ENCODE measurements at regions not wholly inside any gene's neighbourhood (a gene's known extent, or its start where the extent isn't known, plus 50 kb on each side); places are given as distances from the start of the nearest gene placed in this dataset.
"Not testable (repeated sequence)": the region's sequence is repeated elsewhere in the genome, so short reads cannot be mapped to it uniquely, and the experiment has no call there.

DNA sequence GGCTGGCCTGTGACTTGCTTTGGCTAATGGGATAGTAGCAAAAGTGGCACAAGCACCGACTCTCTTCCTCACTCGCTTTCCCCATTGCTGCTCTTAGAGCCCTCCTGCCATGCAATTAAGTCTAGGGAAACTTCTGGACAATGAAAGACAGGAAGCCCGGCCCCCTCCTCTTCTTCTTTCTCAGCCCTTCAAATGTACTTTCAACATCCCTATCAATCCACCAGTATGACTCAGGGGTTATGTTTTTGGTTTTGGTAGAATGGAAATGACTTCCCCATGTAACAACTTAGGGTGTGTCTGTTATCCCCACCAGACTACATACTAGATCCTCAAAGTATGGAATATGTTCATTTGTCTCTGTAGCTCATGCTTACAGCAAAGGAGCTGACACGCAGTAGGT lies 139.0 kb upstream of the GDF10 start:
- no peak overlapping the region for H3K27ac ChIP-seq (ENCODE audit: low read depth, low read length)
- no peak overlapping the region for H3K4me3 ChIP-seq (ENCODE audit: low read depth in 1 of 5, low read length in 5 of 5)
- peaks cover 0 to 7% (median 0%) of the 10 kb centered on the region in 5 donors for H3K9me3 ChIP-seq (ENCODE audit: control insufficient read depth in 5 of 5, low read length in 5 of 5)
- no peaks in the 10 kb centered on the region for H3K27me3 ChIP-seq (ENCODE audit: control insufficient read depth in 5 of 5, insufficient read depth in 4 of 5, low read length in 5 of 5)
- no peak overlapping the region for H3K9ac ChIP-seq (ENCODE audit: low read length in 5 of 5)
- peaks cover 2 to 17% (median 13%) of the 10 kb centered on the region in 5 donors for H3K4me1 ChIP-seq (ENCODE audit: control insufficient read depth in 5 of 5, insufficient read depth in 5 of 5, low read length in 5 of 5)
- H3K36me3 ChIP-seq (ENCODE audit: control insufficient read depth in 5 of 5, insufficient read depth in 5 of 5, low read length in 5 of 5): no peaks in the 10 kb centered on the region

- Histone ChIP-seq H3K27ac (ENCODE audit: low read depth, low read length) (no peak overlapping the region), H3K27me3 (ENCODE audit: control insufficient read depth in 5 of 5, insufficient read depth in 4 of 5, low read length in 5 of 5) (no peaks in the 10 kb centered on the region), H3K36me3 (ENCODE audit: control insufficient read depth in 5 of 5, insufficient read depth in 5 of 5, low read length in 5 of 5) (no peaks in the 10 kb centered on the region), H3K4me1 (ENCODE audit: control insufficient read depth in 5 of 5, insufficient read depth in 5 of 5, low read length in 5 of 5) (peaks cover 2 to 22% (median 18%) of the 10 kb centered on the region in 5 donors), H3K9me3 (ENCODE audit: control insufficient read depth in 5 of 5, low read length in 5 of 5) (peaks cover 0 to 6% (median 0%) of the 10 kb centered on the region in 5 donors), H3K9ac (ENCODE audit: low read length in 5 of 5) (no peak overlapping the region), H3K4me3 (ENCODE audit: low read depth in 1 of 5, low read length in 5 of 5) (no peak overlapping the region)
These were observed 138.5 kb upstream of the GDF10 start for GRCh38 chr10:47161465-47161864.

- Histone ChIP-seq H3K27ac (ENCODE audit: low read depth, low read length) (no peak overlapping the region), H3K9ac (ENCODE audit: low read length in 5 of 5) (no peak overlapping the region), H3K4me3 (ENCODE audit: low read depth in 1 of 5, low read length in 5 of 5) (no peak overlapping the region), H3K27me3 (ENCODE audit: control insufficient read depth in 5 of 5, insufficient read depth in 4 of 5, low read length in 5 of 5) (no peaks in the 10 kb centered on the region), H3K9me3 (ENCODE audit: control insufficient read depth in 5 of 5, low read length in 5 of 5) (no peaks in the 10 kb centered on the region), H3K4me1 (ENCODE audit: control insufficient read depth in 5 of 5, insufficient read depth in 5 of 5, low read length in 5 of 5) (peaks cover 2 to 35% (median 30%) of the 10 kb centered on the region in 5 donors), H3K36me3 (ENCODE audit: control insufficient read depth in 5 of 5, insufficient read depth in 5 of 5, low read length in 5 of 5) (no peaks in the 10 kb centered on the region)
These were observed 135.7 kb upstream of the GDF10 start for GRCh38 chr10:47164126-47164799.

DNA sequence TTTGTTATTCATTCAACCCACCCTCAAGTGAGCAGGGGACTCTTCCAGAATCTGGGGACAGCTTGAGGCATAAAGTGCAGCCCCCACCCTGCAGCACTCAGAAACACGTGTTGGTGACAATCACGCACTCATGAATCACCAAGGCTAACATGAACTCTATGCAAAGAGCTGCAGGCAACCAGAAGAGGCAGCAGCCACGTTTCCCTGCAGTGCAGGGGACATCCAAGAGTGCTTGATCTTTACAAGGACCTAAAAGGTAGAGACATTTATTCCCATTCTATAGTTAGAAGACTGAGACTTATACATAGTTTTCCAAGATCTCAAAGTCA lies 135.2 kb upstream of the GDF10 start:
- Histone ChIP-seq H3K9me3 (ENCODE audit: control insufficient read depth in 5 of 5, low read length in 5 of 5) (no peaks in the 10 kb centered on the region), H3K27me3 (ENCODE audit: control insufficient read depth in 5 of 5, insufficient read depth in 4 of 5, low read length in 5 of 5) (no peaks in the 10 kb centered on the region), H3K9ac (ENCODE audit: low read length in 5 of 5) (no peak overlapping the region)

DNA sequence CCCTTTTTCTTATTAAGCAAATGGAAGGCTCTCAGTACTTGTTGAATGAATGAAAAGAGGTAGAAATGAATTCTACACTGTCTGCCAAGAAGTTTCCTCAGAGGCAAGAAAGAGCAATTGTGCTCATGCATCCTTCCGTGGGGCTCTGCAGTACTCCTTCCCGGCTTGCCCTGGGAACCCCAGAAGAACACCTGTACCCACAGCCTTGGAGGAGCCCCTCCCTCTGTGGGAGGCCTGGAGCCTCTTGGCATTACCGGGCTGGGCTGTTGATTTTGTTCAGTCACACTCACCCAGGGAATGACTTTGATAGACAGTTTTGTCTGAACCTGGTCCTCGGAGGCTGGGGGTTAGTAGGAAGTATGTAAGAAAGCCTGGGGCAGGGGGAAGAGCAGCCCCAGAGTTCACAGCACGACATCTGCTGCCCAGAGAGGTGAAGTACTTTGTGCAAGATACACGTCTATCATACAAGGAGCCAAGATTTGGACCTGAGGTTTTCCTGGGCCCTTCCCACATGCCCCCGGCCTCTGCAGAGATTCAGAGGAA lies 134.8 kb upstream of the GDF10 start:
- Histone ChIP-seq H3K4me3 (ENCODE audit: low read depth in 1 of 5, low read length in 5 of 5) (peak overlapping the region; percentile 20 to 62 (median 47)), H3K27me3 (ENCODE audit: control insufficient read depth in 5 of 5, insufficient read depth in 4 of 5, low read length in 5 of 5) (no peaks in the 10 kb centered on the region), H3K9ac (ENCODE audit: low read length in 5 of 5) (peak overlapping the region in 4 of 5 donors; percentile 49 to 70 (median 56)), H3K27ac (ENCODE audit: low read depth, low read length) (peak overlapping the region; percentile 91), H3K36me3 (ENCODE audit: control insufficient read depth in 5 of 5, insufficient read depth in 5 of 5, low read length in 5 of 5) (no peaks in the 10 kb centered on the region), H3K9me3 (ENCODE audit: control insufficient read depth in 5 of 5, low read length in 5 of 5) (no peaks in the 10 kb centered on the region), H3K4me1 (ENCODE audit: control insufficient read depth in 5 of 5, insufficient read depth in 5 of 5, low read length in 5 of 5) (peaks cover 2 to 35% (median 30%) of the 10 kb centered on the region in 5 donors)

More for the DNA sequence above, 135.2 kb upstream of the GDF10 start:
- Histone ChIP-seq H3K4me1 (ENCODE audit: control insufficient read depth in 5 of 5, insufficient read depth in 5 of 5, low read length in 5 of 5) (peaks cover 2 to 35% (median 30%) of the 10 kb centered on the region in 5 donors), H3K27ac (ENCODE audit: low read depth, low read length) (no peak overlapping the region), H3K36me3 (ENCODE audit: control insufficient read depth in 5 of 5, insufficient read depth in 5 of 5, low read length in 5 of 5) (no peaks in the 10 kb centered on the region), H3K4me3 (ENCODE audit: low read depth in 1 of 5, low read length in 5 of 5) (no peak overlapping the region)

- no peaks in the 10 kb centered on the region for H3K9me3 ChIP-seq (ENCODE audit: control insufficient read depth in 5 of 5, low read length in 5 of 5)
- peaks cover 2 to 35% (median 30%) of the 10 kb centered on the region in 5 donors for H3K4me1 ChIP-seq (ENCODE audit: control insufficient read depth in 5 of 5, insufficient read depth in 5 of 5, low read length in 5 of 5)
- H3K9ac ChIP-seq (ENCODE audit: low read length in 5 of 5): peak overlapping the region in 4 of 5 donors; percentile 49 to 70 (median 56)
- H3K27me3 ChIP-seq (ENCODE audit: control insufficient read depth in 5 of 5, insufficient read depth in 4 of 5, low read length in 5 of 5): no peaks in the 10 kb centered on the region
- peak overlapping the region; percentile 20 to 62 (median 47) for H3K4me3 ChIP-seq (ENCODE audit: low read depth in 1 of 5, low read length in 5 of 5)
- no peaks in the 10 kb centered on the region for H3K36me3 ChIP-seq (ENCODE audit: control insufficient read depth in 5 of 5, insufficient read depth in 5 of 5, low read length in 5 of 5)
- peak overlapping the region; percentile 91 for H3K27ac ChIP-seq (ENCODE audit: low read depth, low read length)
These were observed 134.1 kb upstream of the GDF10 start for GRCh38 chr10:47165711-47166404.

DNA sequence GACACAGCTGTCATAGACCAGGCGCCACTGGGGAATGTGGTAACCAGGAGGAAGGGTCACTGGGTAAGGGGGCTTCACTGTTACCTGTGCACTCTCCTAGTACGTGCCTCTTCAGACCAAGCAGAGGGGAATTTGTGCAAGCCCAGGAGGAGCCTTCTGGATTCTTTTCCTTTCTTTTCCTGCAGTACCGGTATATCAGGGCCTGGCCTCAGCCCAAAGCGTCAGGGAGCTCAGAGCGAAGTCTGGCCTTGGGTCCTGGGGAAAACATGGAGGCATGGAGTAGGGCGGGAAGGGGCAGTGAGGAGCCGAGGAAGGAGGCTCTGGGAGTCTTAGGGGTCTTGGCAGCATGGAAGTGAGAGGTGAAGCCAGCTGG lies 133.6 kb upstream of the GDF10 start:
- Histone ChIP-seq H3K27me3 (ENCODE audit: control insufficient read depth in 5 of 5, insufficient read depth in 4 of 5, low read length in 5 of 5) (no peaks in the 10 kb centered on the region), H3K9me3 (ENCODE audit: control insufficient read depth in 5 of 5, low read length in 5 of 5) (no peaks in the 10 kb centered on the region), H3K9ac (ENCODE audit: low read length in 5 of 5) (peak overlapping the region in 1 of 5 donors; percentile 49), H3K36me3 (ENCODE audit: control insufficient read depth in 5 of 5, insufficient read depth in 5 of 5, low read length in 5 of 5) (no peaks in the 10 kb centered on the region), H3K4me1 (ENCODE audit: control insufficient read depth in 5 of 5, insufficient read depth in 5 of 5, low read length in 5 of 5) (peaks cover 2 to 35% (median 30%) of the 10 kb centered on the region in 5 donors), H3K4me3 (ENCODE audit: low read depth in 1 of 5, low read length in 5 of 5) (peak overlapping the region in 4 of 5 donors; percentile 20 to 62 (median 52)), H3K27ac (ENCODE audit: low read depth, low read length) (peak overlapping the region; percentile 91)

- not testable (repeated sequence) for H3K9me3 ChIP-seq (ENCODE audit: control insufficient read depth in 5 of 5, low read length in 5 of 5); H3K36me3 ChIP-seq (ENCODE audit: control insufficient read depth in 5 of 5, insufficient read depth in 5 of 5, low read length in 5 of 5); H3K9ac ChIP-seq (ENCODE audit: low read length in 5 of 5); H3K27me3 ChIP-seq (ENCODE audit: control insufficient read depth in 5 of 5, insufficient read depth in 4 of 5, low read length in 5 of 5)
- peak overlapping the region in 4 of 5 donors; percentile 29 to 69 (median 52) for H3K4me3 ChIP-seq (ENCODE audit: low read depth in 1 of 5, low read length in 5 of 5)
- peaks cover 2 to 35% (median 30%) of the 10 kb centered on the region in 5 donors for H3K4me1 ChIP-seq (ENCODE audit: control insufficient read depth in 5 of 5, insufficient read depth in 5 of 5, low read length in 5 of 5)
- peak overlapping the region; percentile 91 for H3K27ac ChIP-seq (ENCODE audit: low read depth, low read length)
These were observed 133.0 kb upstream of the GDF10 start for GRCh38 chr10:47166808-47167581.

- H3K9ac ChIP-seq (ENCODE audit: low read length in 5 of 5): peak overlapping the region in 1 of 5 donors; percentile 42
- H3K27me3 ChIP-seq (ENCODE audit: control insufficient read depth in 5 of 5, insufficient read depth in 4 of 5, low read length in 5 of 5): no peaks in the 10 kb centered on the region
- peak overlapping the region; percentile 91 for H3K27ac ChIP-seq (ENCODE audit: low read depth, low read length)
- peaks cover 2 to 35% (median 30%) of the 10 kb centered on the region in 5 donors for H3K4me1 ChIP-seq (ENCODE audit: control insufficient read depth in 5 of 5, insufficient read depth in 5 of 5, low read length in 5 of 5)
- H3K9me3 ChIP-seq (ENCODE audit: control insufficient read depth in 5 of 5, low read length in 5 of 5): no peaks in the 10 kb centered on the region
- no peaks in the 10 kb centered on the region for H3K36me3 ChIP-seq (ENCODE audit: control insufficient read depth in 5 of 5, insufficient read depth in 5 of 5, low read length in 5 of 5)
- peak overlapping the region in 2 of 5 donors; percentile 29 for H3K4me3 ChIP-seq (ENCODE audit: low read depth in 1 of 5, low read length in 5 of 5)
These were observed 132.4 kb upstream of the GDF10 start for GRCh38 chr10:47167591-47167990.
